Calu3 (cell line): ENCODE measurements at regions not wholly inside any gene's neighbourhood (a gene's known extent, or its start where the extent isn't known, plus 50 kb on each side); places are given as distances from the start of the nearest gene placed in this dataset.

Source experiments
- BruUV-seq: library from RNA; stranded (reverse); fragments of 400-500 nt; replicated peaks from 2 replicates; lab custom pipeline; 2021; lab: Mats Ljungman, UMichigan
- CTCF ChIA-PET: fragments of 300-600 bp; sonication (Branson Sonifier 250); formaldehyde crosslinking; loops from one replicate; lab custom pipeline; 2022; ENCODE audit warnings: antibody characterized with exemption; lab: Charles Lee
- DNase-seq: peaks from one replicate; pipeline ENCODE4 v3.0.0; 2022
- H3K27ac Mint-ChIP-seq: one replicate; pipeline ENCODE4 v1.8.0; 2022; ENCODE audit warnings: mixed read lengths; ENCODE audit not compliant: unreplicated experiment
- H3K27me3 Mint-ChIP-seq: one replicate; pipeline ENCODE4 v1.8.0; 2022; ENCODE audit warnings: mixed read lengths; ENCODE audit not compliant: unreplicated experiment
- H3K36me3 Mint-ChIP-seq: one replicate; pipeline ENCODE4 v1.8.0; 2022; ENCODE audit warnings: mild to moderate bottlenecking, moderate library complexity, mixed read lengths; ENCODE audit not compliant: insufficient read depth, unreplicated experiment
- H3K4me1 Mint-ChIP-seq: one replicate; pipeline ENCODE4 v1.8.0; 2022; ENCODE audit warnings: mild to moderate bottlenecking, low read depth, mixed read lengths; ENCODE audit not compliant: unreplicated experiment
- H3K4me3 Mint-ChIP-seq: one replicate; pipeline ENCODE4 v1.8.0; 2022; ENCODE audit warnings: mild to moderate bottlenecking, low read depth, moderate library complexity, mixed read lengths; ENCODE audit not compliant: unreplicated experiment
- H3K9me3 Mint-ChIP-seq: one replicate; pipeline ENCODE4 v1.8.0; 2022; ENCODE audit warnings: low read depth, mixed read lengths; ENCODE audit not compliant: unreplicated experiment
- CTCF ChIP-seq: fragments of 200-600 bp; IDR thresholded peaks from one replicate; pipeline ENCODE4 v1.8.0; 2022; ENCODE audit warnings: antibody characterized with exemption; ENCODE audit not compliant: unreplicated experiment
- intact Hi-C: fragments of 100-400 bp; cut with micrococcal nuclease; formaldehyde crosslinking; loops from one replicate; pipeline ENCODE4 v1.10.0; 2022; ENCODE audit not compliant: unreplicated experiment

GRCh38 chr20:60238992-60239660, 280.9 kb downstream of the CDH26 start:
- BruUV-seq, result no TSS peak
- Mint-ChIP-seq H3K27ac (no peak overlapping the region), H3K4me1 (no peaks in the 10 kb centered on the region), H3K27me3 (peaks cover 9% of the 10 kb centered on the region), H3K9me3 (no peaks in the 10 kb centered on the region), H3K36me3 (no peaks in the 10 kb centered on the region), H3K4me3 (no peak overlapping the region)
- no peak for TF ChIP-seq CTCF
- CTCF ChIA-PET, result no interaction called here
- DNase-seq, result no peak
- intact Hi-C loops, result no loop called here

- Mint-ChIP-seq H3K27me3 (peaks cover 9% of the 10 kb centered on the region), H3K9me3 (no peaks in the 10 kb centered on the region), H3K27ac (no peak overlapping the region), H3K4me1 (no peaks in the 10 kb centered on the region), H3K36me3 (no peaks in the 10 kb centered on the region), H3K4me3 (no peak overlapping the region)
- CTCF ChIA-PET, result no interaction called here
- BruUV-seq, result no TSS peak
- no peak for TF ChIP-seq CTCF
- no peak for DNase-seq
- intact Hi-C loops, result no loop called here
These were observed 281.7 kb downstream of the CDH26 start for GRCh38 chr20:60239956-60240355.

- H3K4me1 Mint-ChIP-seq, result no peaks in the 10 kb centered on the region
- no peak for TF ChIP-seq CTCF
- CTCF ChIA-PET, result no interaction called here
- no TSS peak for BruUV-seq
- H3K27me3 Mint-ChIP-seq, result peaks cover 9% of the 10 kb centered on the region
- H3K36me3 Mint-ChIP-seq, result no peaks in the 10 kb centered on the region
- intact Hi-C loops, result no loop called here
- no peak overlapping the region for H3K27ac Mint-ChIP-seq
- no peak overlapping the region for H3K4me3 Mint-ChIP-seq
- no peak for DNase-seq
- H3K9me3 Mint-ChIP-seq, result no peaks in the 10 kb centered on the region
These were observed 282.2 kb downstream of the CDH26 start for GRCh38 chr20:60240415-60240814.

GRCh38 chr20:60240986-60241385, 282.8 kb downstream of the CDH26 start:
- H3K27ac Mint-ChIP-seq, result no peak overlapping the region
- CTCF ChIA-PET, result no interaction called here
- no peaks in the 10 kb centered on the region for H3K36me3 Mint-ChIP-seq
- DNase-seq, result no peak
- no peak for TF ChIP-seq CTCF
- peaks cover 9% of the 10 kb centered on the region for H3K27me3 Mint-ChIP-seq
- H3K9me3 Mint-ChIP-seq, result no peaks in the 10 kb centered on the region
- no TSS peak for BruUV-seq
- no peaks in the 10 kb centered on the region for H3K4me1 Mint-ChIP-seq
- intact Hi-C loops, result no loop called here
- no peak overlapping the region for H3K4me3 Mint-ChIP-seq
